Inferior parietal cortex (tissue), 1 donor: ENCODE measurements at regions not wholly inside any gene's neighbourhood (a gene's known extent, or its start where the extent isn't known, plus 50 kb on each side); places are given as distances from the start of the nearest gene placed in this dataset.
"Not testable (repeated sequence)": the region's sequence is repeated elsewhere in the genome, so short reads cannot be mapped to it uniquely, and the experiment has no call there.

ENCODE experiments used
- DNase-seq: peaks from one replicate; pipeline ENCODE4 v3.0.0-alpha.2; 2016; ENCODE audit errors: extremely low spot score

DNA sequence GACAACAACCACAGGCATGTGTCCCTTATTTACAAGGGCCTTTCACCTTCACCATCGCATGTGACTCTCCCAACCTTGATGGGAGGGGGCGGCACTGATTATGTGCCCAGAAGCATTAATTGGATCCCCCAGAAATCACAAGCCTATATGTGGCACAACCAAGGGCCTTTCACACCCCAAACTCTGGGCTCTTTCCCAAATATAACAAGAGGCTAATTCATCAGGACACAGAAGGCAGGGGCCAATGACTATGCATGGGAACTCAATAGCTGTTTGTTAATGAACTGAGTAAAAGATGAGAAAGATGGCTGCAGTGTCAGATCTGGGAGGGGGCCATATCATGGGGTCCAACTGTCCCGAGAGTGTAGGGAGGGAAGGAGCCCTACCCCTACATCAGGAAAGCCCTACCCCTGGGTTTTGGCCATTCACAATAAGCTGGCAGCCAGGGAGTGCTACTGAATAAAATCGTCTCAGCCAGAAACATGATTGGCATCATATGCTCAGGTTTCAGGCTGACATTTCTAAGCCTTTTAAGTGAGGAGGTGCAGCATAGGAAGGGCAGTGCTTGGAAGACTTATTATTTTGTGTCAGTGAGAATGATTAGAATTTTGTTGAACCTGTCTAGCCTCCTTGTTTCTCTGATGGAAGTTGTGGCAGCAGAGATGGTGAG is 814.4 kb upstream of the AMELY start:
- DNase-seq: peak; percentile 26

DNA sequence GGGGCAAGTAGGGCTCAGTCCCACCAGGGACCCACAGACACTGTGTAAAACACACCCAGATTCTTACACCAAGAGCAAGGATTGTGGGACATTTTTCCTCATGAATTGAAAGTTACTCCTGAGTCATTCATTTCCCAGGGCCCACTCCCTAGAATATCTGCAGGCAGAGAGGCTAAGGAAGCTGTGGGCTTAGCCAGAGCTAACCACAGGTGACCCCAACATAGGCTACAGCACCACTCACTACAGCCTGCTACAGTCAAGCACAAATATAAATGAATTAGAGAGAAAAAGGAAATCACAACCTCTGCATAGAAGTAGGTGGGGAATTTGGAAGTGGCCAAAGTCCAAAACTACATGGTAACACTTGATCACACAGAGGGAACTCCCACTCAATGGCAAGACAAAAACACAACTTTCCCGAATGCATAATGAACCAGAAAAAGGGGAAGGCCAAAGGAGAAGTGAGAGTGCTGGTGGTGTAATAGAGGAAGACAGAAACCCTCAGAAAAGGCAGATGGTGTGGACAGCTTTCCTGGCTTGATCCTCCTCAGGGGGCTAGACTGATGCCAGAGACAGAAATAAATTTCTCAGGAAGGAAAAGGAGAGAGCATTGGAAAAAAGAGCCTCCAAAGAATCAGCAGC is 812.6 kb upstream of the AMELY start:
- DNase-seq: no peak

DNA sequence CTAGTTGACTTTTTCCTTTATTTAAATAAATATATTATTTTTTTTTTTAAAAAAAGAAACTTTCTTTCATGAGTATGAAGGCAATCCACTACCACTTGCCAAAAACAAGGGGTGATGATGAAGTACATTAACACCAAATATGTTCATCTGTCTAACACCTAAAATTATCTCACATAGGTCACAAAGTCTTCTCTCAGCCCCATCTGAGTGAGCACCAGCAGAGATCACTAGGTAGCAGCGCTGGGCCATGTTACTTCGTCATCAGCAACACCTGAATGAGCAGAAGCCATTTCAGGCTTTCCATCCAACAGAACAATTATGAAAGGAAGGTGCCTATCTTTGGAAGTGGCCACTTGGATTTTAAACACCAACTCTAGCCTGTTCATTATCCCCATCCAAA is 811.6 kb upstream of the AMELY start:
- DNase-seq: no peak

- DNase-seq: no peak
Observed at GRCh38 chrY:7722566-7722965, 811.0 kb upstream of the AMELY start.

DNA sequence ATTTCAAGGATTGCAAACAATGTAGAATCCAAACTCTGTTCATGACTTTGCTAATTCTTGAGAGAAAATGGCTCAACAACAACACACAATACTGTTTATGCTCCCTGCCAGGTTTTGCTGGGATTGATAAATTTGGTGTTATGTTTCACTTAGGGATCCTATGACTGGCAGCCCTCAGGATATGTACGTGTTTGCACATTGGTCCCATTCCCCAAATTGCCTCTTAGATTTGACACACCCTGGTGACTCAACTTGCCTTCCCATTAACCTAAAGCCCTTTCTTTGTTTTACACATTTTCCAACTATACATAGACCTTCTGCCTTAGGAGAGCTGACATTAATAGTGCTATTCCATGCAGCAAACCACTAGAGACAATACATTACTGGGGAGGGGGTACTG is 809.4 kb upstream of the AMELY start:
- DNase-seq: no peak

- peak; percentile 14 for DNase-seq
Observed at GRCh38 chrY:7719271-7719670, 807.7 kb upstream of the AMELY start.

GRCh38 chrY:7718626-7719025 is 807.1 kb upstream of the AMELY start:
- no peak for DNase-seq

DNA sequence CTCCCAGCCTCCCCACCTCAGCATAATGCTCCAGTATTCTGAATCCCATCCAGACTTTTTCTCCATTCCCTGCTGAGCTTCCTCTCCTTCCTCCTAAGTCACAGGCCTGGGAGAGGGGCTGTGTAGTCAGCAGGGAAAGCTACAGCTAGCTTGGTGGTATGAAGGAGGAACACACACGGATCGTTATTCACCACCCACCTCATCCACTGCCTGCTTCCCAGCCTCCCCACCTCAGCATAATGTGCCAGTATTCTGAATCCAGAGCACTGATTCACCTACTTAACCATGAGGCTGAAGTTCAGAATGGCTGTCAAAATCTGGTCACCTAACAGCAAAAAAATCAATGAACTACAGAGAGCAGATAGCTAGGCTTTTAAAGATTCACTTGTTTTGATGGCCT is 806.6 kb upstream of the AMELY start:
- no peak for DNase-seq

DNA sequence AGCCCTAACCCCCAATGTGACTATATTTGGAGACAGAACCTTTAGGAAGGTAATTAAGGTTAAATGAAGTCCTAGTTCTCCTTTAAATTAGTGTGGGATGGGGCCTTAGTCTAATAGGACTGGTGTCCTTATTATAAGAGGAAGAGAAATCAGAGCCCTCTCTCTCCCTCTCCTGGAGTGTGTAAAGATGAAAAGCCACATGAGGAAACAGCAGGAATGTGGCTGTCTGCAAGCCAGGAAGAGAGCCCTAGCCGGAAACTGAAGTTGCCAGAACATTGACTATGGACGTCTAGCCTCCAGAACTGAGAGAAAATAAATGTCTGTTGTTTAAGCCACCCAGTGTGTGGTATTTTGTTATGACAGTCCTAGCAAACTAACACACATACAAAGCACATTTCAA is 802.9 kb upstream of the AMELY start:
- no peak for DNase-seq

DNA sequence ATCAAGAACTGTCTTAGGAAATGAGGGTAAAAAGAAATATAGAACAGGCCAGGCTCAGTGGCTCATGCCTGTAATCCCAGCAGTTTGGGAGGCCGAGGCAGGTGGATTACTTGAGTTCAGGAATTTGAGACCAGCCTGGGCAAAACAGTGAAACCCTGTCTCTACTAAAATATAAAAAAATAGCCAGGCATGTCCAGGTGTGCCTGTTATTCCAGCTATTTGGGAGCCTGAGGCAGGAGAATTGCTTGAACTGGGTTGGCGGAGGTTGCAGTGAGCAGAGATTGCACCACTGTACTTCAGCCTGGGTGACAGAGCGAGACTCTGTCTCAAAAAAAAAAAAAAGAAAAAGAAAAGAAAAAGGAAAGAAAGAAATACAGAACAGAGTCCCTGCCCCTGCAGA is 802.2 kb upstream of the AMELY start:
- DNase-seq: not testable (repeated sequence)

DNA sequence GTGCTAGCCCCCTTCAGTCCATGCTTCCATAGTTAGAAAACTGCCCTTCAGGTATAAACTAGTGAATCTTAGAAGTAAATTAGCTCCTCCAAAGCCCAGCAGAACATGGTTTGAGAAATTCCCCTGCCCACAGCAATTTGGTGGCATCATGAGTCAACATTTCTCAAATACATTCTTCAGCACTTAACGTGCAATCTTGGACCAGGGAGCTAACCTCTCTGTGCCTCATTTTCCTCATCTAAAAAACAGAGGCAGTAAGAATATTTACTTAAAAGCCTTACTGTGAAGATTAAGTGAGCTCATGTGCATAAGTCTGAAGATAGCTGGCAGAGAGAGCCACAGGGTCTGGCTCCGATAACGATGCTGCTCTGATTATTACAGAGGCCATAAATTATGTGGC is 800.7 kb upstream of the AMELY start:
- DNase-seq: no peak

- DNase-seq: no peak
Observed at GRCh38 chrY:7703578-7704140, 792.1 kb upstream of the AMELY start.

DNA sequence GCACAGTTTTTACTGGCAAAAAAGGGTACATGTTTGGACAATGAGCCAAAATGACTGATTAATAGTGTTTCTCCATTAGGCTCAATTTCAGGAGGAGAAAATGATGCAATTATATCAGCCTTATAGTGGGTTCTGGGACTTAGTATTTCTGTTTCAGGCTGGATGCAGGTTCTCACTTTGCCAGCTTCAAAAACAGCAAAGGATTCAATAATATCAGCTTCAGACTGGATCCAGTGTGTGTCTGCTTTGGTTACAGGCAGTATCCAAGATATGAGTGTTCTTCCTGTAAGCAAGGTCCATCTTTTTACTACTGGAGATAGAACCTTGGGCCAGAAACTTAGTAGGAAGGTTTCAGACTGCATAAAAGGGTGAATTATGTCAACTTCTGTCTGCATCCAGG is 790.9 kb upstream of the AMELY start:
- no peak for DNase-seq

- DNase-seq: no peak
Observed at GRCh38 chrY:7701676-7702075, 790.1 kb upstream of the AMELY start.

DNA sequence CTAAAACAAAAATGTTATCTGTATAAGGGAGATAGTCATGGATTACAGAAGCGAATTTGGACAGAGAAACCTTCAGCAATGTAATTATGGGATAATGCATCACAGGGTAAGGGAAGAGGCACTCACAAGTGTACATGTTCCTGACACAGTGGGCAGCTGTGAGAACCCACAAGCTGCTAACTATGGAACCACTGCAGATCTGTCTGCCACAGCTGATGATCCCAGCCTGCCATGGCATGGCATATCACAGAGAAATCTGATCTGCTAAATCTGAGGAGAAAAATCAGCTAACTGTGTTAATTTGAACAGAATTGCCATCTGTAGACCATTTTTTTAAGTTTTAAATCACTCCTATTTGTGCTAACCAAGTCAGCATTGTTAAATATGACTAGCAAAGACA is 786.0 kb upstream of the AMELY start:
- no peak for DNase-seq

GRCh38 chrY:7692701-7693100 is 781.1 kb upstream of the AMELY start:
- no peak for DNase-seq

DNA sequence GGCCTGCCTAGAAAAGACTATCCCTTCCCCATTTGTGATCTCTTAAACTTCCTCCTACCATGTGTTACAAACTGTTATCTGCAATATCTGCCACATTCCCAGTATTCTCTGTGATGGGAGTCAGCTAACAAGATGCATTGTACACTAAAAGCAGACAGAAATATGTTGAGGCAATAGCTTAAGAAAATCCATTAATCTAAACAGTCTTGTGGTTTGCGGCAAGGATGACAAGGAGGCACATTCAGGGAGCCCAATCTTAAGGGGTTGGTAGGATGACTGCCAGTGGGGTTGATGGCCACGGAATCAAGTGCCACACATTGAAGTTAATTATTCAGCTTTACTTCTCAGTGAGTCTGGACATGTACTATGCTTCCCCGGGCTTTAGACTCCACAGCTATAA is 775.5 kb upstream of the AMELY start:
- no peak for DNase-seq

- DNase-seq: no peak
Observed at GRCh38 chrY:7684546-7684945, 773.0 kb upstream of the AMELY start.

- DNase-seq: no peak
Observed at GRCh38 chrY:7682386-7682785, 770.8 kb upstream of the AMELY start.

DNA sequence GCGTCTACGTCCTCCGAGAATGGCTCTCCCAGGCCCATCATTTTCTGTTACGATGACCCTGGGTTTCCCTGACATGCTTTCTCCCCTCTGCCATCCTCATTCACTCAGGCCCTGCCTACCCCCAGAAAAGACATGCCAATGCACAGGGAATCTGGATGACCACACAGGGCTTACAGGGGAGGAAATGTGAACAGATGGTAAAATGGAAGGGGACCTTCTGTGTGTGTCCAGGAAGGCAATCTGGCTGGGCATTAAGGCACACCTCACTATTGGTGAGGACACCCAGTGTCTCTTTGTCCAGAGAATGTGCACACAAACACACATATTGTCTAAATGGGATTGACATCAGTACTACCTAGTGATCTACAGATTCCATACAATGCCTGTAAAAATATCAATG is 769.9 kb upstream of the AMELY start:
- DNase-seq: no peak

- no peak for DNase-seq
Observed at GRCh38 chrY:7674465-7674864, 762.9 kb upstream of the AMELY start.

GRCh38 chrY:7672796-7673195 is 761.2 kb upstream of the AMELY start:
- no peak for DNase-seq

GRCh38 chrY:7663261-7663660 is 751.7 kb upstream of the AMELY start:
- no peak for DNase-seq

DNA sequence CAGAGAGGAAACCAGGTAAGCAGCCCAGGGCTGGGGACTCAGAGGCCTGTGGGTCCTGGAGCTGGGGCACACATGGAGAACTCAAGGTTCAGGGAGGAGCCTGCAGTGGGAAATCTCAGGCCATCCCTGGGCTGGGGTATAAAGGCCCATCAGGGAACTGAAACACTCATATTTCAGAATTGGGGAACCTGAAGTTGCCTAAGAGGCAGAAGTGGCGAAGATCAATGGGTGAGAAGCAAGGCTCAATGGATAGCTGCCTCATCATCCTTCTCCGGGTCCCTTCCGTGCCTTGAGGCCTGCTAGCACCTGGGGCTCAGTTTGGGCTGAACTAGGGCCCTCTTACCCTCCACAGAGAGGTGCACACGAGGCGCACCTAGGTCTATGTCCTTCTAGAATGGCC is 747.5 kb upstream of the AMELY start:
- DNase-seq: no peak
